Lung (tissue), 11 donors: ENCODE measurements at regions not wholly inside any gene's neighbourhood (a gene's known extent, or its start where the extent isn't known, plus 50 kb on each side); places are given as distances from the start of the nearest gene placed in this dataset.
"Not testable (repeated sequence)": the region's sequence is repeated elsewhere in the genome, so short reads cannot be mapped to it uniquely, and the experiment has no call there.

ENCODE experiments used
- ATAC-seq: fragments of 200-7000 bp; cut with Tn5 transposase; one replicate; pipeline ENCODE4 v1.9.1; 2020; ENCODE audit warnings: moderate number of reproducible peaks; ENCODE audit not compliant: insufficient read depth, low FRiP score
- DNase-seq, 3 donors: peaks; one replicate each; pipeline ENCODE4 v3.0.0-alpha.2; 2013 to 2017
- H3K27ac ChIP-seq, 2 donors: one replicate each; pipeline ENCODE4 v1.5.1; 2013; ENCODE audit warnings: mild to moderate bottlenecking in 2 of 2, moderate library complexity in 2 of 2, control low read depth in 1 of 2, inconsistent platforms in 1 of 2, low read depth in 1 of 2, low read length in 1 of 2
- H3K27me3 ChIP-seq, 3 donors: one replicate each; pipeline ENCODE4 v1.5.1; 2013; ENCODE audit warnings: low read length in 2 of 3; ENCODE audit not compliant: control insufficient read depth in 3 of 3, insufficient read depth in 3 of 3
- H3K36me3 ChIP-seq, 4 donors: one replicate each; pipeline ENCODE4 v1.5.1; 2013; ENCODE audit warnings: low read length in 4 of 4, mild to moderate bottlenecking in 1 of 4, moderate library complexity in 1 of 4; ENCODE audit not compliant: control insufficient read depth in 4 of 4, insufficient read depth in 4 of 4
- H3K4me1 ChIP-seq, 5 donors: one replicate each; pipeline ENCODE4 v1.5.1; 2013; ENCODE audit warnings: low read length in 5 of 5, mild to moderate bottlenecking in 2 of 5, moderate library complexity in 1 of 5; ENCODE audit not compliant: control insufficient read depth in 5 of 5, insufficient read depth in 5 of 5
- H3K4me3 ChIP-seq: one replicate; pipeline ENCODE4 v1.5.1; 2013; ENCODE audit warnings: mild to moderate bottlenecking, control low read depth, moderate library complexity
- H3K9ac ChIP-seq, 2 donors: one replicate each; pipeline ENCODE4 v1.5.1; 2013; ENCODE audit warnings: low read length in 2 of 2, control low read depth in 1 of 2; ENCODE audit not compliant: insufficient read depth in 1 of 2
- H3K9me3 ChIP-seq, 4 donors: one replicate each; pipeline ENCODE4 v1.5.1; 2013; ENCODE audit warnings: low read length in 3 of 4, mild to moderate bottlenecking in 1 of 4, moderate library complexity in 1 of 4; ENCODE audit not compliant: control insufficient read depth in 4 of 4, insufficient read depth in 3 of 4
- WGBS, 2 donors: extraction: QIAGEN DNeasy Blood & Tissue Kit; methylation state at CpG; one replicate each; pipeline ENCODE4 v1.1.7; 2013; 5-methylcytosine and 5-hydroxymethylcytosine counted together
- TF ChIP-seq, protein P1 (sequence below): IDR thresholded peaks from 2 replicates; pipeline ENCODE4 v1.5.1; 2012; ENCODE audit warnings: mild to moderate bottlenecking; ENCODE audit errors: control extremely low read depth, extremely low read depth
- donor health status: control.
- donor health status: control.
- donor health status: Bipolar disorder and iron deficiency.
- donor health status: healthy.
- donor health status: DM: yes; HTN: yes; CAD: no.

DNA sequence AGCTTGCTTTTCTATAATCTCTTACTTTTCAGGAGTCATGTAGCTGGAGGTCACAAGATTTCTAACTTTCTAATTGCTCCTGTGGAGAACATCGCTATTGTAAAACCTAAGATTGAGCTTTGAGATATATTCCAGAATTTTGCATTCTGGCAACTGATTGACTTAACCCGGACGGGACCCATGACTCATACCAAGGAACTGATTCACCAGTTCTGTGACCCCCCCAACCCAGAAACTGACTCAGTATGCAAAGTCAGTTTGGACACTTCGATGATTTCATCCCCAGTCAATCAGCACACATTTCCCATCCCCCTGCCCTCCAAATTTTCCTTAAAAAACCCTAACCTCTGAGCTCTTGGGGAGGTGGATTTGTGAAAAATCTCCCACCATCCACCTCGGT is 396.5 kb upstream of the GBE1 start:
- H3K27me3 ChIP-seq = no peaks in the 10 kb centered on the region
- WGBS, 2 donors = 89 to 92% methylated on average over 5 of the region's 5 CpGs

DNA sequence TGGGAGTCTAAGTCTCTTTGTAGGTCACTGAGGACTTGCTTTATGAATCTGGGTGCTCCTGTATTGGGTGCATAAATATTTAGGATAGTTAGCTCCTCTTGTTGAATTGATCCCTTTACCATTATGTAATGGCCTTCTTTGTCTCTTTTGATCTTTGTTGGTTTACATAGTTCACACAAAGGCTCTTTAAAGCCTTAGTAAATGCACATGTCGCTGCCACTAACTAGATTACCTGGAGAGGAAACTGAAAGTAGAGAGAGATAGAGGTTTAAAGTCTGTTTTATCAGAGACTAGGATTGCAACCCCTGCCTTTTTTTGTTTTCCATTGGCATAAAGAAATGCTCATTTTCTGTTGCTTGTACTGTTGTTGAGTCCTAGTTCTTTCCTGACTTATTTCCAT is 392.4 kb upstream of the GBE1 start:
- H3K4me3 ChIP-seq, ATAC-seq, H3K27ac ChIP-seq, H3K9me3 ChIP-seq, DNase-seq, H3K27me3 ChIP-seq, H3K36me3 ChIP-seq, H3K4me1 ChIP-seq, H3K9ac ChIP-seq: not testable (repeated sequence)
- 58 to 68% methylated on average over 1 of the region's 1 CpG for WGBS, 2 donors

More for the DNA sequence above, 396.5 kb upstream of the GBE1 start:
- Histone ChIP-seq H3K4me3 (no peak overlapping the region), H3K9ac (no peak overlapping the region), H3K9me3 (peaks cover 0 to 2% (median 0%) of the 10 kb centered on the region in 4 donors), H3K36me3 (no peaks in the 10 kb centered on the region), H3K27ac (no peak overlapping the region), H3K4me1 (no peaks in the 10 kb centered on the region)
- no peak for ATAC-seq
- TF ChIP-seq, protein P1, sequence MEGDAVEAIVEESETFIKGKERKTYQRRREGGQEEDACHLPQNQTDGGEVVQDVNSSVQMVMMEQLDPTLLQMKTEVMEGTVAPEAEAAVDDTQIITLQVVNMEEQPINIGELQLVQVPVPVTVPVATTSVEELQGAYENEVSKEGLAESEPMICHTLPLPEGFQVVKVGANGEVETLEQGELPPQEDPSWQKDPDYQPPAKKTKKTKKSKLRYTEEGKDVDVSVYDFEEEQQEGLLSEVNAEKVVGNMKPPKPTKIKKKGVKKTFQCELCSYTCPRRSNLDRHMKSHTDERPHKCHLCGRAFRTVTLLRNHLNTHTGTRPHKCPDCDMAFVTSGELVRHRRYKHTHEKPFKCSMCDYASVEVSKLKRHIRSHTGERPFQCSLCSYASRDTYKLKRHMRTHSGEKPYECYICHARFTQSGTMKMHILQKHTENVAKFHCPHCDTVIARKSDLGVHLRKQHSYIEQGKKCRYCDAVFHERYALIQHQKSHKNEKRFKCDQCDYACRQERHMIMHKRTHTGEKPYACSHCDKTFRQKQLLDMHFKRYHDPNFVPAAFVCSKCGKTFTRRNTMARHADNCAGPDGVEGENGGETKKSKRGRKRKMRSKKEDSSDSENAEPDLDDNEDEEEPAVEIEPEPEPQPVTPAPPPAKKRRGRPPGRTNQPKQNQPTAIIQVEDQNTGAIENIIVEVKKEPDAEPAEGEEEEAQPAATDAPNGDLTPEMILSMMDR = no peak
- DNase-seq = no peak

DNA sequence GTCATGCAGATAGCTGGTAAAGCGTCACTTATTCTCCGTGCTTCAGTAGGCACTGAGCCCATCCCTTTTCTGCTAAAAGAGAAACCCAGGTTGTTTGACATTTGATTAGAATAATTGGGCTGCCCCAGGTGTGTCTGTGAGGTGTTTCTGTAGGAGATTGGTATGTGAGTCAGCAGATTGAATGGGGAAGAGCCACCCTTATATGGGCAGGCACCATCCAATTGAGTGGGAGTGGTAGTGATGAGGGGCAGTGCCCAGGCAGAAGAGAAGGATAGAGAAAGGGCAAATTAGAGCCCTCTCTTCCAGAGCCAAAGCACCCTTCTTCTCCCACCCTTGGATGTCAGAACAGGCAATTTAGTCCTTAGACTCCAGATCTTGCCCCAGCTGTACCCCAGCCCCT is 384.3 kb upstream of the GBE1 start:
- TF ChIP-seq, protein P1 = no peak
- Histone ChIP-seq H3K9ac (no peak overlapping the region), H3K4me3 (no peak overlapping the region), H3K36me3 (no peaks in the 10 kb centered on the region), H3K4me1 (no peaks in the 10 kb centered on the region), H3K27ac (no peak overlapping the region), H3K9me3 (no peaks in the 10 kb centered on the region), H3K27me3 (no peaks in the 10 kb centered on the region)
- WGBS, 2 donors = 69 to 93% methylated on average over 2 of the region's 2 CpGs
- DNase-seq = no peak
- ATAC-seq = no peak

DNA sequence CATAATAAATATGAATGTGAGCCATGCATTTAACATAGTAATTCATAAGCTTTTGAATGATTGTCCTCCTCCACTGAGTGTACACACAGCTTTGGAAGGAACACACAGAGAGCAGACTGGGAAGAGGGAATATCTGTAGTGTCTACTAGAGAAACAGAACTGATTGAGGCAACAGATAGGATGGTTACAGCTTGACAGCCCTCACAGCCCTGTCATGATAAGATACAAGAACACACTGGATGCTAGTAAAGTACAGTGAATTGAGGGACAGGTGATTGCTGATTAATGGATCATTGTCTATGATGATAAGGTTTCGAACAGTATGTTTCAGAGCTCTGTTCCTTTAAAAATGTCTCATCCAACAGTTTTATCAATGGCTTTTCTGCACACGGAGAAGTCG is 383.4 kb upstream of the GBE1 start:
- no peaks in the 10 kb centered on the region for H3K4me1 ChIP-seq
- no peaks in the 10 kb centered on the region for H3K9me3 ChIP-seq
- WGBS, 2 donors = 89 to 91% methylated on average over 3 of the region's 3 CpGs
- H3K36me3 ChIP-seq = no peaks in the 10 kb centered on the region
- ATAC-seq = no peak
- H3K27ac ChIP-seq = no peak overlapping the region
- TF ChIP-seq, protein P1 = no peak
- H3K9ac ChIP-seq = no peak overlapping the region
- no peaks in the 10 kb centered on the region for H3K27me3 ChIP-seq
- no peak for DNase-seq
- H3K4me3 ChIP-seq = no peak overlapping the region
